GM18519 (cell line): ENCODE measurements at regions not wholly inside any gene's neighbourhood (a gene's known extent, or its start where the extent isn't known, plus 50 kb on each side); places are given as distances from the start of the nearest gene placed in this dataset.

ENCODE experiments used
- ATAC-seq: cut with Tn5 transposase; IDR thresholded peaks from one replicate; pipeline ENCODE4 v1.9.1; 2021; ENCODE audit warnings: mild to moderate bottlenecking, moderate library complexity; ENCODE audit not compliant: unreplicated experiment, low FRiP score

DNA sequence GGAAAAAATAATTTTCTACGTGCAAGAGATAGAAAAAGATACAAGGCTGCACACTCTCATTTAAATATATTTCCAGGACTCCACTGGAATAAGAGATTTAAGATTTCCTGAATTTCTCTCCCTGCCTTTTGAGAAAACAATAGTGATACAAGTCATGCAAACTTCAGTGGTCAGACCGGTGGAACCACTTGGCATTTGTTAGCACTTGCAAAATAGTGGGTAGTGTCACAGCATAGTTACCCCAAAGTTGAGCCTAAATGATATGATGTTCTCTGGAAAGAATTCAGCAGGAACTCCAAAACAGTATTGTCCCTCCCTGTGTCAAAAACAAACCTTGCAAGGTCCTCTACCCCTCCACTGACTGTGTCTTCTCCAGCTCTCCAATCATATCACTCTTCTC, 102.3 kb downstream of the ANKRD50 start:
- ATAC-seq: no peak
